ENCODE measurements at regions not wholly inside any gene's neighbourhood (a gene's known extent, or its start where the extent isn't known, plus 50 kb on each side); places are given as distances from the start of the nearest gene placed in this dataset.
"Not testable (repeated sequence)": the region's sequence is repeated elsewhere in the genome, so short reads cannot be mapped to it uniquely, and the experiment has no call there.

DNA sequence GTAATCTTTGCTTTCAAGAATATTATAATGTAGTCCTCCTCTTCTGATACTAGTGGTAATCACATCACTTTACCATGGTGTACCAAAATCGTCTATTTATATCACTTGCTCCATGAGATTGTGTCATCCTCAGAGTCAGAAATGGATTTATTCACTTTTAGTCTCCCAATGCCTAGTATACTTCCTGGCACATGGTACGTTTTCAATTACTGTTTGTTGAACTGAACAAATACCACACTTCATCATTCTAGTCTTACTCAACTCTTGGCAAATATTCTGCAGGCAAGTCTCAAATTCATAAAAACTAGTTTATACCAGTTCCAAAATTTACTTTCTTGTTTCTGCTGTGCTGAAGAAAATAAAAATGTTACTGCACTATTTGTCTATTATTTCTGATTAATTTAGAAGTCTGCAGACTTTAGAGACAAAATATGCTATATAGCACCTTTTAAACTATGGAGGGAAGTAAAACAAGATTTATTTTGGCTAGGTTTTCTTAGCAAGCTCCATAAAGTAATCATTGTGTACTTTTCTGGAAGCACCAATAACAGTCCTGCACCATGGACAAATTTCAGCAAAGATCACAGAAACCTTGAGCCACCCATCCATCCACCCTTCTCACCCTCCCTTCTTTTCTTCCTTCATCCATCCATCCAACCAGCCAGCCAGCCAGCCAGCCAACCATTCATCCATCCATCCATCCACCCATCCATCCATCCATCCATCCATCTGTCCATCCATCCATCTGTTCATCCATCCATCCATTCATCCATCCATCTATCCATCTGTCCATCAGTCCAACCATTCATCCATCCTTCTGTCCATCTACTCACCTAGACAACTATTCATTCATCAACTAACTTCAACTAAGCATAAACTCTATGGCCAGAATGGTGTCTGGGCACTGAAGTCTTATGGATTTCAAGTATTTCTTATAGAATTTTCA lies 102.1 kb upstream of the STMND1 start:
- Mint-ChIP-seq H3K27me3 (ENCODE audit: low read depth) (peaks cover 16% of the 10 kb centered on the region), H3K9me3 (no peaks in the 10 kb centered on the region)

DNA sequence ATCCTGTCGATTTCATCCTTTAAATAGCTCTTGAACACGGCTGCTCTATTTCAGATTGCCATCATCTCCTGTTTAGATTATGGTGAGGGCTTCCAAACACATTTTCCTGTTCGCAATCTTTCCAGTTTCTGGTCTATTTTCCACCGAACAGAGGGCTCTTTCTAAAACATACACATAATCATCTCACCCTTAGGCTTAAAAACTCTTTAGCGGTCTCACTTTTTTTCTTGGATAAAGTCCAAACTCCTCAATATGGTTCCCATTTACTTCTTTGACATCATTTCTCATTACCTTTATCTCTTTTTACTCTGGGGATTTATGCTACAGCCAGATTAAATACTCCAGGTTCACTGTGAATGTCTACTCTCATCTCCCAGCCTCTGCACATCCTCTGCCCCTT lies 103.4 kb upstream of the STMND1 start:
- Mint-ChIP-seq H3K36me3 (ENCODE audit: low read depth) (no peaks in the 10 kb centered on the region), H3K27ac (no peak overlapping the region), H3K27me3 (ENCODE audit: low read depth) (peaks cover 12% of the 10 kb centered on the region), H3K4me3 (no peak overlapping the region), H3K4me1 (ENCODE audit: low read depth) (no peaks in the 10 kb centered on the region), H3K9me3 (no peaks in the 10 kb centered on the region)
- no peak for DNase-seq (ENCODE audit: low spot score)

More for the DNA sequence above, 102.1 kb upstream of the STMND1 start:
- H3K4me3 Mint-ChIP-seq: no peak overlapping the region
- no peak overlapping the region for H3K27ac Mint-ChIP-seq
- no peak for DNase-seq (ENCODE audit: low spot score)
- H3K36me3 Mint-ChIP-seq (ENCODE audit: low read depth): no peaks in the 10 kb centered on the region
- no peaks in the 10 kb centered on the region for H3K4me1 Mint-ChIP-seq (ENCODE audit: low read depth)

GRCh38 chr6:16995511-16996250 lies 106.2 kb upstream of the STMND1 start:
- no peaks in the 10 kb centered on the region for H3K9me3 Mint-ChIP-seq
- H3K27ac Mint-ChIP-seq: no peak overlapping the region
- no peak for DNase-seq (ENCODE audit: low spot score)
- H3K4me1 Mint-ChIP-seq (ENCODE audit: low read depth): no peaks in the 10 kb centered on the region
- peaks cover 15% of the 10 kb centered on the region for H3K27me3 Mint-ChIP-seq (ENCODE audit: low read depth)
- H3K4me3 Mint-ChIP-seq: no peak overlapping the region
- H3K36me3 Mint-ChIP-seq (ENCODE audit: low read depth): no peaks in the 10 kb centered on the region

GRCh38 chr6:16993396-16993795 lies 108.5 kb upstream of the STMND1 start:
- DNase-seq (ENCODE audit: low spot score): no peak
- peaks cover 13% of the 10 kb centered on the region for H3K27me3 Mint-ChIP-seq (ENCODE audit: low read depth)
- no peaks in the 10 kb centered on the region for H3K9me3 Mint-ChIP-seq
- no peaks in the 10 kb centered on the region for H3K4me1 Mint-ChIP-seq (ENCODE audit: low read depth)
- no peak overlapping the region for H3K27ac Mint-ChIP-seq
- H3K36me3 Mint-ChIP-seq (ENCODE audit: low read depth): no peaks in the 10 kb centered on the region
- no peak overlapping the region for H3K4me3 Mint-ChIP-seq

DNA sequence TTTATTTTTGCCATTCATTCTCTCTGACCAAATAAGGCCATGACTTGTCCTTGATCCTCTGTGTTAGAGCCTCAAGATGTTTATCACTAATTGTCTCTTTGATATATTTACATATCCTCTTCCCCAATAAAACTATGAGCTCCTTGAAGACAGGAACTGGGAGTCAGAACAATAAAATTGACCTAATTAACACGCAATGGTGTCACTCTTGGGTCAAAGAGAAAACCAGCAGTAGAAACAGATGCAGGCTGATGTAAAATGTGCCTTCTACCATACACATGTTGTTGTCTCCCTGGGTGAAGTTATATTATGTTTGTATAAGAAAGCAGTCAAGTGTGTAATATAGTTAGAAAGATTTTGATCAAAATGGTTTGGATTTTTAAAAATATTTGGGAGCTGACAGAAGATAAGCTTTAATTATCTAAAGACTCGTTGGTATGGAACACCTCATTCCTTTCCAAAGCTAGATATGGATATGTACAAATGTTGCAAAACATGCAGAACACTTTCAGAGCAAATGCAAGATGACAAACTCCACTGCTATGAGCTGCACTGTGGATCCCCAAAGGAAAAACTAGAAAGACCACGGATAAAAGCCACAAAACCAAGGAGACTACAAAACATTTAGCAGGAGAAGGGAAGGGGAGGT lies 109.7 kb upstream of the STMND1 start:
- Mint-ChIP-seq H3K9me3 (no peaks in the 10 kb centered on the region), H3K27ac (no peak overlapping the region), H3K4me3 (no peak overlapping the region), H3K4me1 (ENCODE audit: low read depth) (no peaks in the 10 kb centered on the region), H3K27me3 (ENCODE audit: low read depth) (peaks cover 10% of the 10 kb centered on the region), H3K36me3 (ENCODE audit: low read depth) (no peaks in the 10 kb centered on the region)
- no peak for DNase-seq (ENCODE audit: low spot score)

DNA sequence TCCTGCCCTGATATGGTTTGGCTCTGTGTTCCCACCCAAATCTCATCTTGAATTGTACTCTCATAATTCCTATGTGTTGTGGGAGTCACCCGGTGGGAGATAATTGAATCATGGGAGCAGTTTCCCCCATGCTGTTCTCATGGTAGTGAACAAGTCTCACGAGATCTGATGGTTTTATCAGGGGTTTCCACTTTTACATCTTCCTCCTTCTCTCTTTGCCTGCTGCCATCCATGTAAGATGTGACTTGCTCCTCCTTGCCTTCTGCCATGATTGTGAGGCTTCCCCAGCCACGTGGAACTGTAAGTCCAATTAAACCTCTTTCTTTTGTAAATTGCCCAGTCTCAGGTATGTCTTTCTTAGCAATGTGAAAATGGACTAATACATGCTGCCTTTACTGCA lies 111.9 kb upstream of the STMND1 start:
- not testable (repeated sequence) for H3K4me1 Mint-ChIP-seq (ENCODE audit: low read depth); DNase-seq (ENCODE audit: low spot score); H3K36me3 Mint-ChIP-seq (ENCODE audit: low read depth); H3K9me3 Mint-ChIP-seq; H3K27ac Mint-ChIP-seq; H3K4me3 Mint-ChIP-seq
- peaks cover 19% of the 10 kb centered on the region for H3K27me3 Mint-ChIP-seq (ENCODE audit: low read depth)

GRCh38 chr6:16989382-16989781 lies 112.5 kb upstream of the STMND1 start:
- no peak overlapping the region for H3K4me3 Mint-ChIP-seq
- no peak for DNase-seq (ENCODE audit: low spot score)
- H3K36me3 Mint-ChIP-seq (ENCODE audit: low read depth): no peaks in the 10 kb centered on the region
- H3K27me3 Mint-ChIP-seq (ENCODE audit: low read depth): peaks cover 24% of the 10 kb centered on the region
- H3K4me1 Mint-ChIP-seq (ENCODE audit: low read depth): no peaks in the 10 kb centered on the region
- H3K9me3 Mint-ChIP-seq: no peaks in the 10 kb centered on the region
- no peak overlapping the region for H3K27ac Mint-ChIP-seq

GRCh38 chr6:16987996-16988395 lies 113.9 kb upstream of the STMND1 start:
- Mint-ChIP-seq H3K36me3 (ENCODE audit: low read depth) (no peaks in the 10 kb centered on the region), H3K4me3 (no peak overlapping the region), H3K4me1 (ENCODE audit: low read depth) (no peaks in the 10 kb centered on the region), H3K27ac (no peak overlapping the region), H3K9me3 (no peaks in the 10 kb centered on the region), H3K27me3 (ENCODE audit: low read depth) (peaks cover 30% of the 10 kb centered on the region)
- DNase-seq (ENCODE audit: low spot score): no peak

DNA sequence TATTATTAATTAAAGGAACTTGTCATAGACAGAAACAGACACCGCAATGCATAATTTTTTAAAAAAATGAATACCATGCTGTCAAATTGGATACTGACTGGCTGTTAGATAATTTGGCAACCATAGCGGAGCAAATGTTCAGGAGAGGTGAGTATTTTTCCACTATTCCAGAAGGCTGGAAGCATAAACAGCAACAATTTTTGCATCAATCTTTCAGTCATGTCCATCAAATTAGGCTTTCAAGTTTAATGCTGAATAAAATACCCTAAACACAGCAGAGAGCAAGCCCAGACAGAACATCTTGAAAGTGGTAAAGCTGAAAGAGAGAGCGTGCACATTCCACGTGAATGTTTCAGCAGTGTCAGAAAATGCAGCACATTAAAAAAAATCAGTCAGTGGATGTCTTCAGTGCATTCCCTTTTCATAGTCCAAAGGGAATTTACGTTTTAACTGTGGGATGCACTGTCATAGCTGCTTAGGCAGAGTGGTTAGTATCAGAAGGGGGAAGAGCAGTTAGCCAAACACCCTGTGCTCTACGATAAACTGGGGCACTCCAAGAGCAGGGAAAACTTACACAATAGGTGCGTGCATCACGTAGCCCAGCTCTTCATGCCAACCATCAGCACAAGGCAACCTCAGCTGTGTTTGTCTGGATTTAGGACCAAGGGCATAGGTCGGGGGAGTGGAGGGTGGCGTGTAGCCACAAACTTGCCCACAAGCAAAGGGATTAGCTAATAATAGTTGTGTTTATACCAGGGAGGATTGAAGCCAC lies 116.2 kb upstream of the STMND1 start:
- no peak overlapping the region for H3K27ac Mint-ChIP-seq
- H3K27me3 Mint-ChIP-seq (ENCODE audit: low read depth): peaks cover 24% of the 10 kb centered on the region
- H3K9me3 Mint-ChIP-seq: no peaks in the 10 kb centered on the region
- no peak overlapping the region for H3K4me3 Mint-ChIP-seq
- no peaks in the 10 kb centered on the region for H3K36me3 Mint-ChIP-seq (ENCODE audit: low read depth)
- DNase-seq (ENCODE audit: low spot score): no peak
- no peaks in the 10 kb centered on the region for H3K4me1 Mint-ChIP-seq (ENCODE audit: low read depth)

DNA sequence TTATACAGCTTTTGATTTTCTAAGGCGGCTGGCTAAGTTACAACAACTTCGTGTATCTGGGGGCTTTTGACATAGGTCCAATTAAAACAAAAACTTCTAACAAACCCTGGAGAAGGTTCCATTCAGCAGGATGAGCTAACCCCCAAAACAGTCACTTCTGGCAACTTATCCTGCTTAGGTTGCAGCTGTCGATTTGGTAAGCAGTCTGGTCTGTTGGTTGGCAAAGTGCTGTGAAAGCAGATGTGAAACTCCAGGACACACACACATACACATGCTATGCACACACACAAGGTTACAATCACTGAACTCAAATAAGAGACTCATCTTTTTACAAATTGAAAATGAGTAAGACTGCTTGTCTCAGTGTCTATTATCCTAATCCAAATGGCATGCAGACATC lies 119.0 kb upstream of the STMND1 start:
- H3K27me3 Mint-ChIP-seq (ENCODE audit: low read depth): peaks cover 38% of the 10 kb centered on the region
- H3K36me3 Mint-ChIP-seq (ENCODE audit: low read depth): no peaks in the 10 kb centered on the region
- H3K4me1 Mint-ChIP-seq (ENCODE audit: low read depth): no peaks in the 10 kb centered on the region
- H3K4me3 Mint-ChIP-seq: no peak overlapping the region
- H3K27ac Mint-ChIP-seq: no peak overlapping the region
- H3K9me3 Mint-ChIP-seq: no peaks in the 10 kb centered on the region
- no peak for DNase-seq (ENCODE audit: low spot score)

GRCh38 chr6:16979677-16980370 lies 122.0 kb upstream of the STMND1 start:
- Mint-ChIP-seq H3K36me3 (ENCODE audit: low read depth) (no peaks in the 10 kb centered on the region), H3K27me3 (ENCODE audit: low read depth) (peaks cover 40% of the 10 kb centered on the region), H3K4me3 (no peak overlapping the region), H3K9me3 (no peaks in the 10 kb centered on the region), H3K4me1 (ENCODE audit: low read depth) (no peaks in the 10 kb centered on the region), H3K27ac (no peak overlapping the region)
- no peak for DNase-seq (ENCODE audit: low spot score)

GRCh38 chr6:16978686-16979085 lies 123.2 kb upstream of the STMND1 start:
- peaks cover 36% of the 10 kb centered on the region for H3K27me3 Mint-ChIP-seq (ENCODE audit: low read depth)

More at GRCh38 chr6:16978686-16979085, 123.2 kb upstream of the STMND1 start:
- DNase-seq (ENCODE audit: low spot score): no peak
- Mint-ChIP-seq H3K9me3 (no peaks in the 10 kb centered on the region), H3K4me1 (ENCODE audit: low read depth) (no peaks in the 10 kb centered on the region), H3K36me3 (ENCODE audit: low read depth) (no peaks in the 10 kb centered on the region), H3K27ac (no peak overlapping the region), H3K4me3 (no peak overlapping the region)

Data from T-helper 2 cell treated with Interferon-gamma antibody and Interleukin-4, amounts not matched to agents 5 μg/mL and 100 μg/mL, for 36 hours (primary cell).